ENCODE measurements at regions not wholly inside any gene's neighbourhood (a gene's known extent, or its start where the extent isn't known, plus 50 kb on each side); places are given as distances from the start of the nearest gene placed in this dataset.

- H3K9me3 Mint-ChIP-seq: no peaks in the 10 kb centered on the region
- H3K36me3 ChIP-seq (ENCODE audit: control insufficient read depth, insufficient read depth, low read length): no peaks in the 10 kb centered on the region
- no peaks in the 10 kb centered on the region for H3K4me1 ChIP-seq (ENCODE audit: control insufficient read depth, insufficient read depth, low read length)
- intact Hi-C loops (cut with micrococcal nuclease): no loop called here
- H3K4me1 Mint-ChIP-seq: peaks cover 0 to 5% of the 10 kb centered on the region in 2 donors
- peaks cover 15 to 43% of the 10 kb centered on the region in 2 donors for H3K27me3 Mint-ChIP-seq (ENCODE audit: low read depth in 2 of 2)
- no peak overlapping the region for H3K4me3 Mint-ChIP-seq
- H3K27me3 ChIP-seq (ENCODE audit: control insufficient read depth, insufficient read depth, low read length): peaks cover 17% of the 10 kb centered on the region
- H3K4me3 ChIP-seq (ENCODE audit: low read length): no peak overlapping the region
- H3K27ac ChIP-seq (ENCODE audit: low read length): no peak overlapping the region
- no peaks in the 10 kb centered on the region for H3K36me3 Mint-ChIP-seq
- DNase-seq (no peak), ATAC-seq (no peak)
- H3K27ac Mint-ChIP-seq: no peak overlapping the region
- no peak for TF ChIP-seq CTCF (IDR thresholded peaks at IDR 0.05)
- WGBS (ENCODE audit: insufficient coverage): 10% methylated on average over 20 of the region's 20 CpGs
- no peaks in the 10 kb centered on the region for H3K9me3 ChIP-seq (ENCODE audit: control insufficient read depth, insufficient read depth, low read length)
Observed at GRCh38 chr1:143699731-143700130, 272.1 kb downstream of the FAM72C start.

GRCh38 chr1:143699115-143699514, 272.7 kb downstream of the FAM72C start:
- no peak for ATAC-seq
- no peak overlapping the region for H3K4me3 ChIP-seq (ENCODE audit: low read length)
- H3K27ac Mint-ChIP-seq: no peak overlapping the region

GRCh38 chr1:143698016-143698415, 273.8 kb downstream of the FAM72C start:
- Mint-ChIP-seq H3K36me3 (no peaks in the 10 kb centered on the region), H3K27ac (no peak overlapping the region), H3K27me3 (ENCODE audit: low read depth in 2 of 2) (peaks cover 17 to 55% of the 10 kb centered on the region in 2 donors), H3K4me1 (peaks cover 0 to 5% of the 10 kb centered on the region in 2 donors), H3K4me3 (no peak overlapping the region), H3K9me3 (no peaks in the 10 kb centered on the region)
- TF ChIP-seq CTCF (IDR thresholded peaks at IDR 0.05): no peak
- no peak for ATAC-seq
- H3K27me3 ChIP-seq (ENCODE audit: control insufficient read depth, insufficient read depth, low read length): peaks cover 20% of the 10 kb centered on the region
- no peaks in the 10 kb centered on the region for H3K9me3 ChIP-seq (ENCODE audit: control insufficient read depth, insufficient read depth, low read length)
- H3K4me3 ChIP-seq (ENCODE audit: low read length): no peak overlapping the region
- H3K4me1 ChIP-seq (ENCODE audit: control insufficient read depth, insufficient read depth, low read length): no peaks in the 10 kb centered on the region
- peak in 1 of 2 donors; percentile 13 for DNase-seq
- intact Hi-C loops (cut with micrococcal nuclease): no loop called here
- H3K36me3 ChIP-seq (ENCODE audit: control insufficient read depth, insufficient read depth, low read length): no peaks in the 10 kb centered on the region
- H3K27ac ChIP-seq (ENCODE audit: low read length): no peak overlapping the region
- WGBS (ENCODE audit: insufficient coverage): 7% methylated on average over 21 of the region's 21 CpGs

More at GRCh38 chr1:143699115-143699514, 272.7 kb downstream of the FAM72C start:
- Mint-ChIP-seq H3K9me3 (no peaks in the 10 kb centered on the region), H3K4me3 (peak overlapping the region; percentile 40), H3K27me3 (ENCODE audit: low read depth in 2 of 2) (peaks cover 15 to 45% of the 10 kb centered on the region in 2 donors), H3K36me3 (no peaks in the 10 kb centered on the region), H3K4me1 (peaks cover 0 to 5% of the 10 kb centered on the region in 2 donors)
- Histone ChIP-seq H3K9me3 (ENCODE audit: control insufficient read depth, insufficient read depth, low read length) (no peaks in the 10 kb centered on the region), H3K36me3 (ENCODE audit: control insufficient read depth, insufficient read depth, low read length) (no peaks in the 10 kb centered on the region), H3K27ac (ENCODE audit: low read length) (no peak overlapping the region), H3K4me1 (ENCODE audit: control insufficient read depth, insufficient read depth, low read length) (no peaks in the 10 kb centered on the region), H3K27me3 (ENCODE audit: control insufficient read depth, insufficient read depth, low read length) (peaks cover 17% of the 10 kb centered on the region)
- TF ChIP-seq CTCF (IDR thresholded peaks at IDR 0.05): no peak
- WGBS (ENCODE audit: insufficient coverage): 3% methylated on average over 17 of the region's 17 CpGs
- no peak for DNase-seq
- intact Hi-C loops (cut with micrococcal nuclease): no loop called here

- H3K4me1 Mint-ChIP-seq: peaks cover 0 to 2% of the 10 kb centered on the region in 2 donors
- no peak for ATAC-seq
- no peak for TF ChIP-seq CTCF (IDR thresholded peaks at IDR 0.05)
- no peaks in the 10 kb centered on the region for H3K4me1 ChIP-seq (ENCODE audit: control insufficient read depth, insufficient read depth, low read length)
- no peak overlapping the region for H3K27ac ChIP-seq (ENCODE audit: low read length)
- no peak overlapping the region for H3K4me3 Mint-ChIP-seq
- H3K27me3 Mint-ChIP-seq (ENCODE audit: low read depth in 2 of 2): peaks cover 28 to 72% of the 10 kb centered on the region in 2 donors
- H3K36me3 Mint-ChIP-seq: no peaks in the 10 kb centered on the region
- H3K9me3 ChIP-seq (ENCODE audit: control insufficient read depth, insufficient read depth, low read length): no peaks in the 10 kb centered on the region
- no peak for DNase-seq
- no peak overlapping the region for H3K27ac Mint-ChIP-seq
- H3K9me3 Mint-ChIP-seq: peaks cover 4 to 5% of the 10 kb centered on the region in 2 donors
- 92% methylated on average over 3 of the region's 3 CpGs for WGBS (ENCODE audit: insufficient coverage)
- intact Hi-C loops (cut with micrococcal nuclease): no loop called here
- peaks cover 24% of the 10 kb centered on the region for H3K27me3 ChIP-seq (ENCODE audit: control insufficient read depth, insufficient read depth, low read length)
- no peak overlapping the region for H3K4me3 ChIP-seq (ENCODE audit: low read length)
- H3K36me3 ChIP-seq (ENCODE audit: control insufficient read depth, insufficient read depth, low read length): no peaks in the 10 kb centered on the region
Observed at GRCh38 chr1:143694085-143694484, 277.7 kb downstream of the FAM72C start.

Measured in natural killer cell (primary cell).